Lower lobe of right lung (tissue), 2 donors: ENCODE measurements at regions not wholly inside any gene's neighbourhood (a gene's known extent, or its start where the extent isn't known, plus 50 kb on each side); places are given as distances from the start of the nearest gene placed in this dataset.

Experiments
- ATAC-seq, 2 donors: fragments of 200-7000 bp; cut with Tn5 transposase; one replicate each; pipeline ENCODE4 v1.9.1; 2020 to 2022; ENCODE audit warnings: mild to moderate bottlenecking in 2 of 2, moderate library complexity in 2 of 2
- DNase-seq: peaks from one replicate; pipeline ENCODE4 v3.0.0-alpha.2; 2020
- H3K27ac ChIP-seq: fragments of 200-600 bp; one replicate; pipeline ENCODE4 v1.8.0; 2022
- H3K27me3 ChIP-seq: fragments of 200-600 bp; one replicate; pipeline ENCODE4 v1.8.0; 2022; ENCODE audit warnings: low read depth
- H3K36me3 ChIP-seq: fragments of 200-600 bp; one replicate; pipeline ENCODE4 v1.8.0; 2022; ENCODE audit warnings: mild to moderate bottlenecking
- H3K4me1 ChIP-seq: fragments of 200-600 bp; one replicate; pipeline ENCODE4 v1.8.0; 2022
- H3K4me3 ChIP-seq: fragments of 200-600 bp; one replicate; pipeline ENCODE4 v1.8.0; 2022; ENCODE audit warnings: mild to moderate bottlenecking
- H3K9me3 ChIP-seq: fragments of 200-600 bp; one replicate; pipeline ENCODE4 v1.8.0; 2022
- CTCF ChIP-seq: fragments of 200-600 bp; IDR thresholded peaks from one replicate; pipeline ENCODE4 v1.8.0; 2022; ENCODE audit warnings: antibody characterized with exemption, mild to moderate bottlenecking
- intact Hi-C: fragments of 100-400 bp; cut with DNase I; formaldehyde crosslinking; loops from one replicate; pipeline ENCODE4 v1.11.0; 2022
- donor health status: DM: no; HTN: yes; CAD: no; lungs with severe emphysema.

GRCh38 chr16:65688301-65688700 lies 566.4 kb upstream of the CDH11 start:
- DNase-seq (no peak), ATAC-seq (no peak)
- no peaks in the 10 kb centered on the region for H3K4me1 ChIP-seq
- no peak overlapping the region for H3K27ac ChIP-seq
- intact Hi-C loops = no loop called here
- TF ChIP-seq CTCF = no peak
- H3K36me3 ChIP-seq = no peaks in the 10 kb centered on the region
- no peak overlapping the region for H3K4me3 ChIP-seq
- H3K9me3 ChIP-seq = no peaks in the 10 kb centered on the region
- no peaks in the 10 kb centered on the region for H3K27me3 ChIP-seq

GRCh38 chr16:65684230-65684629 lies 562.4 kb upstream of the CDH11 start:
- H3K9me3 ChIP-seq = no peaks in the 10 kb centered on the region
- no peaks in the 10 kb centered on the region for H3K27me3 ChIP-seq
- intact Hi-C loops = no loop called here
- no peak overlapping the region for H3K27ac ChIP-seq
- DNase-seq = no peak
- ATAC-seq = no peak
- TF ChIP-seq CTCF = no peak
- H3K4me1 ChIP-seq = no peaks in the 10 kb centered on the region
- H3K36me3 ChIP-seq = no peaks in the 10 kb centered on the region
- no peak overlapping the region for H3K4me3 ChIP-seq

- no peak overlapping the region for H3K4me3 ChIP-seq
- intact Hi-C loops = no loop called here
- H3K27ac ChIP-seq = no peak overlapping the region
- H3K36me3 ChIP-seq = no peaks in the 10 kb centered on the region
- TF ChIP-seq CTCF = no peak
- no peaks in the 10 kb centered on the region for H3K27me3 ChIP-seq
- H3K9me3 ChIP-seq = no peaks in the 10 kb centered on the region
- ATAC-seq (no peak), DNase-seq (no peak)
- H3K4me1 ChIP-seq = no peaks in the 10 kb centered on the region
Observed at GRCh38 chr16:65681406-65681805, 559.5 kb upstream of the CDH11 start.

GRCh38 chr16:65679785-65680184 lies 557.9 kb upstream of the CDH11 start:
- no peaks in the 10 kb centered on the region for H3K4me1 ChIP-seq
- no peak for TF ChIP-seq CTCF
- no peak overlapping the region for H3K4me3 ChIP-seq
- H3K27me3 ChIP-seq = no peaks in the 10 kb centered on the region
- DNase-seq = no peak
- no peaks in the 10 kb centered on the region for H3K9me3 ChIP-seq
- intact Hi-C loops = loop anchor here (5.0 kb wide), 1 partner anchor 343 kb away; no protein-coding TSS in a partner anchor
- no peak overlapping the region for H3K27ac ChIP-seq
- ATAC-seq = no peak
- H3K36me3 ChIP-seq = no peaks in the 10 kb centered on the region

GRCh38 chr16:65675161-65675560 lies 553.3 kb upstream of the CDH11 start:
- Histone ChIP-seq H3K36me3 (no peaks in the 10 kb centered on the region), H3K4me1 (no peaks in the 10 kb centered on the region), H3K27me3 (no peaks in the 10 kb centered on the region), H3K4me3 (no peak overlapping the region), H3K27ac (no peak overlapping the region), H3K9me3 (no peaks in the 10 kb centered on the region)
- intact Hi-C loops = loop anchor here (5.0 kb wide), 1 partner anchor 347 kb away; no protein-coding TSS in a partner anchor
- TF ChIP-seq CTCF = no peak
- DNase-seq = no peak
- ATAC-seq = no peak

- Histone ChIP-seq H3K27me3 (no peaks in the 10 kb centered on the region), H3K36me3 (no peaks in the 10 kb centered on the region), H3K9me3 (no peaks in the 10 kb centered on the region), H3K27ac (no peak overlapping the region), H3K4me1 (no peaks in the 10 kb centered on the region), H3K4me3 (no peak overlapping the region)
- no peak for TF ChIP-seq CTCF
- intact Hi-C loops = no loop called here
- no peak for DNase-seq
- no peak for ATAC-seq
Observed at GRCh38 chr16:65672960-65673359, 551.1 kb upstream of the CDH11 start.
